ENCODE measurements at regions not wholly inside any gene's neighbourhood (a gene's known extent, or its start where the extent isn't known, plus 50 kb on each side); places are given as distances from the start of the nearest gene placed in this dataset.
"Not testable (repeated sequence)": the region's sequence is repeated elsewhere in the genome, so short reads cannot be mapped to it uniquely, and the experiment has no call there.

- Histone ChIP-seq H3K4me1 (ENCODE audit: control insufficient read depth in 1 of 2, extremely low read depth in 1 of 2, insufficient read depth in 2 of 2, low read length in 2 of 2) (peaks cover 0 to 5% of the 10 kb centered on the region in 2 experiments), H3K36me3 (ENCODE audit: control insufficient read depth in 2 of 2, extremely low read depth in 1 of 2, insufficient read depth in 1 of 2, low read length in 1 of 2) (no peaks in the 10 kb centered on the region), H3K9me3 (no peaks in the 10 kb centered on the region), H3K4me3 (ENCODE audit: control insufficient read depth in 1 of 2, extremely low read depth in 1 of 2, low read length in 1 of 2) (no peak overlapping the region), H3K27me3 (replicated peaks in 1 of 2; ENCODE audit: control insufficient read depth in 2 of 2, extremely low read depth in 1 of 2, insufficient read depth in 2 of 2, low read length in 1 of 2) (peaks cover 0 to 28% of the 10 kb centered on the region in 2 experiments), H3K27ac (ENCODE audit: low read length) (no peak overlapping the region)
- DNase-seq = no peak
- Mint-ChIP-seq H3K9me3 (no peaks in the 10 kb centered on the region), H3K27me3 (peaks cover 4 to 7% of the 10 kb centered on the region in 2 donors), H3K36me3 (no peaks in the 10 kb centered on the region), H3K4me3 (no peak overlapping the region), H3K4me1 (peaks cover 3 to 11% (median 3%) of the 10 kb centered on the region in 3 donors), H3K27ac (no peak overlapping the region)
- no peak for ATAC-seq (replicated peaks in 1 of 4)
- WGBS (ENCODE audit: insufficient coverage) = 87% methylated on average over 15 of the region's 19 CpGs
- CTCF ChIA-PET = interaction anchor here in 1 of 2 donors (0.6 kb wide), 1 partner anchor 104 kb away, joined by 3 read pairs; no protein-coding TSS in a partner anchor
- POLR2A ChIA-PET = interaction anchor here in 1 of 2 donors (0.6 kb wide), 1 partner anchor 1681 kb away, joined by 3 read pairs; no protein-coding TSS in a partner anchor
These were observed 79.0 kb upstream of the CHST15 start for GRCh38 chr10:124172181-124172916.

GRCh38 chr10:124171561-124171960 is 78.2 kb upstream of the CHST15 start:
- Mint-ChIP-seq H3K27me3 (peaks cover 4 to 7% of the 10 kb centered on the region in 2 donors), H3K9me3 (no peaks in the 10 kb centered on the region), H3K4me3 (no peak overlapping the region), H3K27ac (no peak overlapping the region), H3K36me3 (no peaks in the 10 kb centered on the region), H3K4me1 (peaks cover 3 to 8% (median 3%) of the 10 kb centered on the region in 3 donors)
- ATAC-seq (replicated peaks in 1 of 4) (no peak), DNase-seq (no peak)
- H3K4me1 ChIP-seq (ENCODE audit: control insufficient read depth in 1 of 2, extremely low read depth in 1 of 2, insufficient read depth in 2 of 2, low read length in 2 of 2) = peaks cover 0 to 5% of the 10 kb centered on the region in 2 experiments
- no peaks in the 10 kb centered on the region for H3K9me3 ChIP-seq
- WGBS (ENCODE audit: insufficient coverage) = 56% methylated on average over 1 of the region's 2 CpGs
- no peak overlapping the region for H3K4me3 ChIP-seq (ENCODE audit: control insufficient read depth in 1 of 2, extremely low read depth in 1 of 2, low read length in 1 of 2)
- H3K27me3 ChIP-seq (replicated peaks in 1 of 2; ENCODE audit: control insufficient read depth in 2 of 2, extremely low read depth in 1 of 2, insufficient read depth in 2 of 2, low read length in 1 of 2) = peaks cover 0 to 25% of the 10 kb centered on the region in 2 experiments
- H3K36me3 ChIP-seq (ENCODE audit: control insufficient read depth in 2 of 2, extremely low read depth in 1 of 2, insufficient read depth in 1 of 2, low read length in 1 of 2) = no peaks in the 10 kb centered on the region
- ChIA-PET POLR2A (interaction anchor here in 1 of 2 donors (0.6 kb wide), 1 partner anchor 1681 kb away, joined by 3 read pairs; no protein-coding TSS in a partner anchor), CTCF (interaction anchor here in 1 of 2 donors (0.6 kb wide), 1 partner anchor 103 kb away, joined by 3 read pairs; no protein-coding TSS in a partner anchor)
- no peak overlapping the region for H3K27ac ChIP-seq (ENCODE audit: low read length)

- ChIA-PET CTCF (no interaction called here), POLR2A (no interaction called here)
- Histone ChIP-seq H3K36me3 (ENCODE audit: control insufficient read depth in 2 of 2, extremely low read depth in 1 of 2, insufficient read depth in 1 of 2, low read length in 1 of 2) (no peaks in the 10 kb centered on the region), H3K9me3 (no peaks in the 10 kb centered on the region), H3K4me3 (ENCODE audit: control insufficient read depth in 1 of 2, extremely low read depth in 1 of 2, low read length in 1 of 2) (no peak overlapping the region), H3K27me3 (replicated peaks in 1 of 2; ENCODE audit: control insufficient read depth in 2 of 2, extremely low read depth in 1 of 2, insufficient read depth in 2 of 2, low read length in 1 of 2) (peaks cover 0 to 21% of the 10 kb centered on the region in 2 experiments), H3K27ac (ENCODE audit: low read length) (no peak overlapping the region), H3K4me1 (ENCODE audit: control insufficient read depth in 1 of 2, extremely low read depth in 1 of 2, insufficient read depth in 2 of 2, low read length in 2 of 2) (no peaks in the 10 kb centered on the region)
- WGBS (ENCODE audit: insufficient coverage) = 89% methylated on average over 6 of the region's 7 CpGs
- H3K4me1 Mint-ChIP-seq = peaks cover 0 to under 1% (median 0%) of the 10 kb centered on the region in 3 donors
- no peak overlapping the region for H3K4me3 Mint-ChIP-seq
- H3K27me3 Mint-ChIP-seq = peaks cover 0 to 2% of the 10 kb centered on the region in 2 donors
- H3K36me3 Mint-ChIP-seq = no peaks in the 10 kb centered on the region
- no peak overlapping the region for H3K27ac Mint-ChIP-seq
- DNase-seq (no peak), ATAC-seq (replicated peaks in 1 of 4) (no peak)
- no peaks in the 10 kb centered on the region for H3K9me3 Mint-ChIP-seq
These were observed 77.2 kb upstream of the CHST15 start for GRCh38 chr10:124170631-124171030.

- Mint-ChIP-seq H3K27me3 (peaks cover 0 to 9% of the 10 kb centered on the region in 2 donors), H3K27ac (no peak overlapping the region), H3K9me3 (no peaks in the 10 kb centered on the region), H3K36me3 (no peaks in the 10 kb centered on the region), H3K4me1 (no peaks in the 10 kb centered on the region), H3K4me3 (no peak overlapping the region)
- Histone ChIP-seq H3K27me3 (replicated peaks in 1 of 2; ENCODE audit: control insufficient read depth in 2 of 2, extremely low read depth in 1 of 2, insufficient read depth in 2 of 2, low read length in 1 of 2) (peaks cover 0 to 17% of the 10 kb centered on the region in 2 experiments), H3K9me3 (no peaks in the 10 kb centered on the region), H3K27ac (ENCODE audit: low read length) (no peak overlapping the region), H3K4me1 (ENCODE audit: control insufficient read depth in 1 of 2, extremely low read depth in 1 of 2, insufficient read depth in 2 of 2, low read length in 2 of 2) (no peaks in the 10 kb centered on the region), H3K36me3 (ENCODE audit: control insufficient read depth in 2 of 2, extremely low read depth in 1 of 2, insufficient read depth in 1 of 2, low read length in 1 of 2) (no peaks in the 10 kb centered on the region), H3K4me3 (ENCODE audit: control insufficient read depth in 1 of 2, extremely low read depth in 1 of 2, low read length in 1 of 2) (no peak overlapping the region)
- ATAC-seq (replicated peaks in 1 of 4) = no peak
- ChIA-PET POLR2A (no interaction called here), CTCF (no interaction called here)
- 78% methylated on average over 16 of the region's 17 CpGs for WGBS (ENCODE audit: insufficient coverage)
- DNase-seq = no peak
These were observed 75.8 kb upstream of the CHST15 start for GRCh38 chr10:124168991-124169802.

- peaks cover 0 to 17% of the 10 kb centered on the region in 2 experiments for H3K27me3 ChIP-seq (replicated peaks in 1 of 2; ENCODE audit: control insufficient read depth in 2 of 2, extremely low read depth in 1 of 2, insufficient read depth in 2 of 2, low read length in 1 of 2)
- ChIA-PET POLR2A (no interaction called here), CTCF (no interaction called here)
- Mint-ChIP-seq H3K36me3 (no peaks in the 10 kb centered on the region), H3K27ac (no peak overlapping the region), H3K4me1 (no peaks in the 10 kb centered on the region), H3K27me3 (peaks cover 0 to 9% of the 10 kb centered on the region in 2 donors), H3K4me3 (no peak overlapping the region), H3K9me3 (no peaks in the 10 kb centered on the region)
- H3K4me3 ChIP-seq (ENCODE audit: control insufficient read depth in 1 of 2, extremely low read depth in 1 of 2, low read length in 1 of 2) = no peak overlapping the region
- no peak overlapping the region for H3K27ac ChIP-seq (ENCODE audit: low read length)
- ATAC-seq (replicated peaks in 1 of 4) (no peak), DNase-seq (no peak)
- 95% methylated on average over 3 of the region's 5 CpGs for WGBS (ENCODE audit: insufficient coverage)
- H3K9me3 ChIP-seq = no peaks in the 10 kb centered on the region
- no peaks in the 10 kb centered on the region for H3K4me1 ChIP-seq (ENCODE audit: control insufficient read depth in 1 of 2, extremely low read depth in 1 of 2, insufficient read depth in 2 of 2, low read length in 2 of 2)
- no peaks in the 10 kb centered on the region for H3K36me3 ChIP-seq (ENCODE audit: control insufficient read depth in 2 of 2, extremely low read depth in 1 of 2, insufficient read depth in 1 of 2, low read length in 1 of 2)
These were observed 75.2 kb upstream of the CHST15 start for GRCh38 chr10:124168581-124168980.

GRCh38 chr10:124167925-124168324 is 74.5 kb upstream of the CHST15 start:
- H3K4me3 Mint-ChIP-seq; H3K4me1 ChIP-seq (ENCODE audit: control insufficient read depth in 1 of 2, extremely low read depth in 1 of 2, insufficient read depth in 2 of 2, low read length in 2 of 2); ATAC-seq (replicated peaks in 1 of 4); H3K36me3 ChIP-seq (ENCODE audit: control insufficient read depth in 2 of 2, extremely low read depth in 1 of 2, insufficient read depth in 1 of 2, low read length in 1 of 2); H3K27ac ChIP-seq (ENCODE audit: low read length); H3K27me3 Mint-ChIP-seq; H3K4me1 Mint-ChIP-seq; H3K9me3 Mint-ChIP-seq; POLR2A ChIA-PET; H3K36me3 Mint-ChIP-seq; CTCF ChIA-PET; H3K4me3 ChIP-seq (ENCODE audit: control insufficient read depth in 1 of 2, extremely low read depth in 1 of 2, low read length in 1 of 2); DNase-seq; H3K9me3 ChIP-seq; H3K27ac Mint-ChIP-seq: not testable (repeated sequence)
- WGBS (ENCODE audit: insufficient coverage) = 90% methylated on average over 2 of the region's 5 CpGs
- H3K27me3 ChIP-seq (replicated peaks in 1 of 2; ENCODE audit: control insufficient read depth in 2 of 2, extremely low read depth in 1 of 2, insufficient read depth in 2 of 2, low read length in 1 of 2) = peaks cover 0 to 17% of the 10 kb centered on the region in 2 experiments

Data from T-cell (primary cell).